Caco-2 (cell line): ENCODE measurements at regions not wholly inside any gene's neighbourhood (a gene's known extent, or its start where the extent isn't known, plus 50 kb on each side); places are given as distances from the start of the nearest gene placed in this dataset.

Experiments used
- BruUV-seq: library from RNA; stranded (reverse); fragments of 400-500 nt; replicated peaks from 2 replicates; lab custom pipeline; 2021; lab: Mats Ljungman, UMichigan
- CTCF ChIA-PET: fragments of 300-600 bp; sonication (Branson Sonifier 250); formaldehyde crosslinking; loops from one replicate; lab custom pipeline; 2022; ENCODE audit warnings: antibody characterized with exemption; lab: Charles Lee
- POLR2A ChIA-PET: fragments of 300-600 bp; sonication (Branson Sonifier 250); formaldehyde crosslinking; loops from one replicate; lab custom pipeline; 2022; ENCODE audit warnings: antibody characterized with exemption; lab: Charles Lee
- DNase-seq, 2 experiments: peaks; one replicate each; pipeline versions ENCODE4 v3.0.0 to v3.0.0-alpha.2; 2020 to 2022
- H3K27me3 ChIP-seq: replicated peaks from 2 replicates; pipeline ENCODE4 v1.6.0; 2011; ENCODE audit warnings: low read length; ENCODE audit not compliant: control insufficient read depth, insufficient read depth
- H3K36me3 ChIP-seq: 2 replicates; pipeline ENCODE4 v1.5.1; 2011; ENCODE audit warnings: low read length; ENCODE audit not compliant: control insufficient read depth, insufficient read depth
- H3K4me1 ChIP-seq: fragments of 250-450 bp; sonication (Bioruptor Pico); 2 replicates; pipeline ENCODE4 v1.5.1; 2020; ENCODE audit warnings: mild to moderate bottlenecking
- H3K4me3 ChIP-seq: 2 replicates; pipeline ENCODE4 v1.5.1; 2011; ENCODE audit warnings: low read depth, mild to moderate bottlenecking, control low read depth, low read length
- H3K9me3 ChIP-seq: fragments of 250-450 bp; sonication (Bioruptor Pico); 2 replicates; pipeline ENCODE4 v1.5.1; 2020; ENCODE audit warnings: mild to moderate bottlenecking, moderate library complexity
- H3K27ac Mint-ChIP-seq: one replicate; pipeline ENCODE4 v1.8.0; 2022; ENCODE audit warnings: mixed read lengths; ENCODE audit not compliant: unreplicated experiment
- H3K27me3 Mint-ChIP-seq: one replicate; pipeline ENCODE4 v1.8.0; 2022; ENCODE audit warnings: mixed read lengths; ENCODE audit not compliant: insufficient read depth, unreplicated experiment
- H3K36me3 Mint-ChIP-seq: one replicate; pipeline ENCODE4 v1.8.0; 2022; ENCODE audit warnings: mild to moderate bottlenecking, mixed read lengths; ENCODE audit not compliant: insufficient read depth, unreplicated experiment
- H3K4me1 Mint-ChIP-seq: one replicate; pipeline ENCODE4 v1.8.0; 2022; ENCODE audit warnings: low read depth, mixed read lengths; ENCODE audit not compliant: unreplicated experiment
- H3K4me3 Mint-ChIP-seq: one replicate; pipeline ENCODE4 v1.8.0; 2022; ENCODE audit warnings: mild to moderate bottlenecking, moderate library complexity, mixed read lengths; ENCODE audit not compliant: unreplicated experiment
- H3K9me3 Mint-ChIP-seq: one replicate; pipeline ENCODE4 v1.8.0; 2022; ENCODE audit warnings: mixed read lengths; ENCODE audit not compliant: unreplicated experiment
- CTCF ChIP-seq, 2 experiments: fragments of 200-600 bp in 1 of 2; IDR thresholded peaks; 1 replicate in 1 of 2; 2 replicates in 1 of 2; pipeline versions ENCODE4 v1.5.1 to v1.8.0; 2011 to 2022; ENCODE audit warnings: antibody characterized with exemption in 1 of 2, control low read depth in 1 of 2, inconsistent platforms in 1 of 2, low read depth in 1 of 2, low read length in 1 of 2, mild to moderate bottlenecking in 1 of 2, moderate library complexity in 1 of 2; ENCODE audit not compliant: insufficient read depth in 1 of 2, severe bottlenecking in 1 of 2, unreplicated experiment in 1 of 2
- intact Hi-C: fragments of 100-400 bp; cut with micrococcal nuclease; formaldehyde crosslinking; loops from one replicate; pipeline ENCODE4 v1.10.0; 2022; ENCODE audit not compliant: unreplicated experiment

GRCh38 chr6:11337306-11337705, 104.8 kb upstream of the NEDD9 start:
- peaks cover 33% of the 10 kb centered on the region for H3K9me3 Mint-ChIP-seq
- Histone ChIP-seq H3K36me3 (no peaks in the 10 kb centered on the region), H3K4me1 (peaks cover 5% of the 10 kb centered on the region; the same call in 1 of the 2 replicates), H3K4me3 (no peak overlapping the region), H3K9me3 (no peaks in the 10 kb centered on the region), H3K27me3 (no peaks in the 10 kb centered on the region)
- intact Hi-C loops: no loop called here
- TF ChIP-seq CTCF (IDR thresholded peaks at IDR 0.05; ENCODE audit: insufficient read depth in 1 of 2, low read depth in 1 of 2, low read length in 1 of 2, severe bottlenecking in 1 of 2, unreplicated experiment in 1 of 2): no peak
- ChIA-PET CTCF (no interaction called here), POLR2A (no interaction called here)
- no peaks in the 10 kb centered on the region for H3K27me3 Mint-ChIP-seq
- H3K4me3 Mint-ChIP-seq: no peak overlapping the region
- BruUV-seq: no TSS peak
- peaks cover 5% of the 10 kb centered on the region for H3K36me3 Mint-ChIP-seq
- H3K4me1 Mint-ChIP-seq: peaks cover 17% of the 10 kb centered on the region
- no peak for DNase-seq
- no peak overlapping the region for H3K27ac Mint-ChIP-seq

DNA sequence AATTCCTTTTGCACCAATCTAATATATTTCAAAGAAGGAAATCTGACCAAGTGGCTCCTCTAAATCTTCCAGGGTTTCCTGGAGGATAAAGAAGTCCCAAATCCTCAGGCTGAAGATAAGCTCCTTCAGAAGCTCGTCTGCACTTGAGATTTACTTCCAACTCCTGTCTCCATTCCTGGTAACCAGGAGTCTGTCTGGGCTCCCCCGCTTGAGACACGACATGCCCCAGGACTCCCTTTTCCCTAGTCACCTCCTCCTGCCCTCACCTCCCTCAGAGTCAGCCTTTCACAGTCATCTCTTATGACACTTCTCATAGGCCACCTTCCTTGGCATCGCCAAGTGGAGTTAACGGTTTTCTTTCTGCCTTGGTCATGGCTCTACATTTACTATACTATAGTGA, 103.4 kb upstream of the NEDD9 start:
- Mint-ChIP-seq H3K27ac (no peak overlapping the region), H3K27me3 (no peaks in the 10 kb centered on the region), H3K9me3 (peaks cover 18% of the 10 kb centered on the region), H3K4me1 (peaks cover 8% of the 10 kb centered on the region), H3K4me3 (no peak overlapping the region), H3K36me3 (peaks cover 5% of the 10 kb centered on the region)
- TF ChIP-seq CTCF (IDR thresholded peaks at IDR 0.05; ENCODE audit: insufficient read depth in 1 of 2, low read depth in 1 of 2, low read length in 1 of 2, severe bottlenecking in 1 of 2, unreplicated experiment in 1 of 2): no peak
- intact Hi-C loops: no loop called here
- H3K27me3 ChIP-seq: no peaks in the 10 kb centered on the region
- no peak overlapping the region for H3K4me3 ChIP-seq
- DNase-seq: no peak
- ChIA-PET POLR2A (no interaction called here), CTCF (interaction anchor here (0.6 kb wide), 1 partner anchor 27 kb away, joined by 13 read pairs; no protein-coding TSS in a partner anchor)
- H3K36me3 ChIP-seq: no peaks in the 10 kb centered on the region
- BruUV-seq: no TSS peak
- no peaks in the 10 kb centered on the region for H3K4me1 ChIP-seq
- no peaks in the 10 kb centered on the region for H3K9me3 ChIP-seq

DNA sequence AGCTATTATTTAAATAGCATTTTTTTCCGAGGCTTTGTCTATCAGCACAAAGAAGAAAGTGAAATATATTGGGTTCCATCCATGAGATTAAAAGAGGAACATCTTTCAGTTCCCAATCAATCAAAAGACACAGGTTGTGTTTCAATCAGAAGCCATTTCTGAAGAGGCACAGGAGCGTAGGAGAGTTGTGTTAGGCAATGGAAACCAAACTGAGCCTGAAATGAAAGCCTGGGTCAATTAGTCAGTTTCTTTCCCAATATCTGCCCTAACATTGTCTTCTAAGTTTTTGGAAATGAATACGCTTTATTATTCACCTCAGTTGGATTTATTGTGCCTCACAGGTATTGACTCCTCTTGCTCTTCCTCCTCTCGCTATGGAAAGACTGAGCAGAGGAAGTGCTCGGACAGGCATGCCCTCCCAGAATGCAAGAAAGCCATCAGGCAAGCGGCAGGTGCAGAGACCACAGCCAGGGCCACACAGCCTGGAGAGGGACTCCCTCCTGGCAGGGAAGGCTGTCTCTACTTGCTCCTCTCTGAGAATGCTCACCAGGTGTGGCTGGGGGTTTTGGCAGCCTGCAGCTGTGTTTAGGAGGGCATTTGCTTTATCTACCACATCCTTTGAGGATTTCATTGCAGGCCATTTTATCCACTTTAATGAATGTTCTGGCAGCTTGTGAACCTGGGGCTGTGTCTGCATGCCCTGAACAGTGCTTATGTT, 100.8 kb upstream of the NEDD9 start:
- Histone ChIP-seq H3K36me3 (no peaks in the 10 kb centered on the region), H3K9me3 (no peaks in the 10 kb centered on the region), H3K27me3 (no peaks in the 10 kb centered on the region), H3K4me3 (no peak overlapping the region), H3K4me1 (peaks cover 6% of the 10 kb centered on the region; the same call in 1 of the 2 replicates)
- Mint-ChIP-seq H3K27me3 (no peaks in the 10 kb centered on the region), H3K9me3 (no peaks in the 10 kb centered on the region), H3K4me1 (peaks cover 5% of the 10 kb centered on the region), H3K36me3 (peaks cover 5% of the 10 kb centered on the region), H3K27ac (no peak overlapping the region), H3K4me3 (no peak overlapping the region)
- intact Hi-C loops: no loop called here
- no TSS peak for BruUV-seq
- no peak for TF ChIP-seq CTCF (IDR thresholded peaks at IDR 0.05; ENCODE audit: insufficient read depth in 1 of 2, low read depth in 1 of 2, low read length in 1 of 2, severe bottlenecking in 1 of 2, unreplicated experiment in 1 of 2)
- CTCF ChIA-PET: no interaction called here
- no peak for DNase-seq
- POLR2A ChIA-PET: interaction anchor here (0.5 kb wide), 1 partner anchor 33 kb away, joined by 3 read pairs; no protein-coding TSS in a partner anchor
